GM21786 (cell line): ENCODE measurements at regions not wholly inside any gene's neighbourhood (a gene's known extent, or its start where the extent isn't known, plus 50 kb on each side); places are given as distances from the start of the nearest gene placed in this dataset.
"Not testable (repeated sequence)": the region's sequence is repeated elsewhere in the genome, so short reads cannot be mapped to it uniquely, and the experiment has no call there.

Experiments
- ATAC-seq: cut with Tn5 transposase; IDR thresholded peaks from one replicate; pipeline ENCODE4 v1.9.1; 2021; ENCODE audit not compliant: unreplicated experiment

DNA sequence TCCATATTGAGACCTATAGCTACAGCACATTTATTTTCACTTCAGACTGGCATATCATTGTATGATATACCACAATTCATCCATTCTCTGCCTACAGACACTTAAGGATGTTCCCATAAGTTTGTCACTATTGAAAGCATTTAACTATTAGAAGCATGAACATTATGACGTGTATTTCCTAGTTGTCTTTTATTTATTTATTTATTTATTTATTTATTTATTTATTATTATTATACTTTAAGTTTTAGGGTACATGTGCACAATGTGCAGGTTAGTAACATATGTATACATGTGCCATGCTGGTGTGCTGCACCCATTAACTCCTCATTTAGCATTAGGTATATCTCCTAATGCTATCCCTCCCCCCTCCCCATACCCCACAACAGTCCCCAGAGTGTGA is 448.0 kb downstream of the TMEM232 start:
- not testable (repeated sequence) for ATAC-seq

DNA sequence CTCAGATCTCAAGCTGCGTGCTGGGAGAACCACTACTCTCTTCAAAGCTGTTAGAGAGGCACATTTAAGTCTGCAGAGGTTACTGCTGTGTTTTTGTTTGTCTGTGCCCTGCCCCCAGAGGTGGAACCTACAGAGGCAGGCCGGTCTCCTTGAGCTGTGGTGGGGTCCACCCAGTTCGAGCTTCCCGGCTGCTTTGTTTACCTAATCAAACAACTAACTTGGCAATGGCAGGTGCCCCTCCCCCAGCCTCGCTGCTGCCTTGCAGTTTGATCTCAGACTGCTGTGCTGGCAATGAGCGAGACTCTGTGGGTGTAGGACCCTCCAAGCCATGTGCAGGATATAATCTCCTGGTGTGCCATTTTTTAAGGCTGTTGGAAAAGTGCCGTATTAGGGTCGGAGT is 442.4 kb downstream of the TMEM232 start:
- ATAC-seq, result not testable (repeated sequence)

DNA sequence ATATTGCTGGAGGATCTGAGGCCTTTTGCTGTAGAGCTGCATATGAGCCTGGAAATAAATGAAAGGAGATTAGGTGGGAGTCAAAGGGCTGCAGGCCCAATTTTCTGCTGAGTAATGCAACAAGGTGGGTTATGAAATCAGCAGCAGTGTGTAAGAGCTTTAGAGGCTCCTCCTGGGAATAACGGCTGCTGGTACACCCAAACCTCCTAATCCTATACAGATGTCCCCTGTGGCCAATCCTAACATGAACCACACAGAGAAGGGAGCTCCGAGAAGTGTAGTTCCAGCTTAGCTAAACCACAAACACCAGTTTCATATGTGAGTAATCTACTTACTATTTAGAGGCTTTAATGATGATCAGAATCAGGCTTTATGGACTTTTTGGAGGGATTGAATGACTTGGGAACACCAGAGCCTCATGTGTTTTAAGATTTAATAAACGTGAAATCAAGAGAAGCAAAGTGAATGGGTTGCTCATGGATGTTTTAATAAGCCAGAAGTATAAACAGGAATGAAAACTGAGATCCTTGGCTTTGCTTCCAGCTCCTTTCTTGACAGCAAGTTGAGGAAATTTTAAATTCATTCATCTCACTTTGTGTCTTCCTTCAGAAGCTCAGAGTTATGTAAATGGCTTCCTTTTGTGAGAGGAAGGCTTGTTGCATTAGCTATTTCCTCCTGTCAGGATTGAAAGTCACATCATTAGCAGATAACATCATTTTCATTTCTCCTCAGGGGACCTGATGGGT is 437.5 kb downstream of the TMEM232 start:
- no peak for ATAC-seq

DNA sequence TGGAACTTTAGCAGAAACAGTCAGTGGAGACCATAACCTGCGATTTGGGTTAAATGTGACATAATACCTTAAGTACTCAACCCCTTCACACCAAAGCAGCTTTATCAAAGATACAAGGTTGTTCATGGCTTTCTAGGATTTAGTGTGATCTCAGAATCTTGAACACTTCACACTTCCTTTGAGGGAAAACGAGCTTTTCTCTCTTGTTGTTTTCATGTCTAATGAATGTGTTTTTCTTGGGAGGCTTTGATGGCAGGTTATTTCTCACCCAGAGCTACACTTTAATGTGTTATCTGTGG is 437.0 kb downstream of the TMEM232 start:
- no peak for ATAC-seq

DNA sequence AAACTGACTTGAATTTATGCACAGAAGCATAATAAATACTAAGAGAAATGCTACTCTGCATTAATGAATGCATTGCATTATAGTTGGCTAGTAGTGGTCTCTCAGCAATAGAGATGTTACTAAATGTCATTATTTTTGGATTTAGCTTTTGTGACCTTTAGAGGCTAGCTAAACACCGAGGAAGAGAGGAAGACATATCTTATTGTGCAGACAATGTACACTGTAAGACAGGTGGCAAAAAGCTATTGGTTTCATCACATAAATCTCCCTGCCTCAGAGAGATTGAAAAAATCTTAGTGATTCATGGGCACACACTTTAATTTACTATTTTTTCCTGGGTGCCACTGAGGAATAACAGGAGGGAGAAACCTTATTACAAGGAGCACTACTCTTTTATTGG is 435.9 kb downstream of the TMEM232 start:
- no peak for ATAC-seq

DNA sequence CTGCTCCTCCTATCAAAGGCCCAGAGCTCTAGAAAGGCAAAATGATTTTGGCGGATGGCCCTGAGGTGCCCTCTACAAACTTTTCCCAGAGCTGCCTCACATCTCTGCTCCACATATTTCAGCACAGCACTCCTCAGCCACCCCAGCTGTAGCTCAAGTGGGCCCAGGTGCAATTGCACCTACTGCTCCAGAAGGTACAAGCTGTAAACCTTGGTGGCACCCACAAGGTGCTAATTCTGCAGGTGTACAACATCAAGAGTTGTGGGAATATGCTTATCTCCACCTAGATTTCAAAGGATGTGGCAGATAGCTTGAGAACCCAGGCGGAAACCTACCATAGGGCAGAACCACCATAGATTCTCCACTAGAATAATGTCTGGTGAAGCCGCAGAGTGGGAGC is 432.2 kb downstream of the TMEM232 start:
- ATAC-seq, result no peak

DNA sequence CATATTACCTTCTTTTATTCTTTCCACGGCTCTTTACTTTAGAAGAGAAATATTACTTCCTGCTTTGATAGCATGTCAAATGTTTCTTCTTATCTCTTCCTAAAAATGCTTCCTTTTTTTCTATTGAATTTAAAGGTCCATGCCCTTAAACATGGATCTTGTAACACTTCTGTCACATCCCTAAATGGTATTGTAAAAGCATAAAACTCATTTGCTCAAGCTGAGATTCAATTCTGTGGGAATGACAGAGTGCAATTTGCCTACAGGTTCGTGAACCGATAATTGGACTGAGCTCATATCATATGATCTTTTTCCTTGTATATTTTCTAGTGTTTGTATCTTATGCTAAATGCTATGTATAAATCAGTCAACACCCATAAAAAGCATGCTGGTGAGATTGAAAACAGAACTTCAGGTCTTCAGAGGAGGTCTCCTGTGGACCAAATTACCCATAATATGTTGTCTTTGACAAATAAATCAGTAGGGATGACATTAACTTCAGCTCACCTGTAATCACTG is 429.3 kb downstream of the TMEM232 start:
- no peak for ATAC-seq

DNA sequence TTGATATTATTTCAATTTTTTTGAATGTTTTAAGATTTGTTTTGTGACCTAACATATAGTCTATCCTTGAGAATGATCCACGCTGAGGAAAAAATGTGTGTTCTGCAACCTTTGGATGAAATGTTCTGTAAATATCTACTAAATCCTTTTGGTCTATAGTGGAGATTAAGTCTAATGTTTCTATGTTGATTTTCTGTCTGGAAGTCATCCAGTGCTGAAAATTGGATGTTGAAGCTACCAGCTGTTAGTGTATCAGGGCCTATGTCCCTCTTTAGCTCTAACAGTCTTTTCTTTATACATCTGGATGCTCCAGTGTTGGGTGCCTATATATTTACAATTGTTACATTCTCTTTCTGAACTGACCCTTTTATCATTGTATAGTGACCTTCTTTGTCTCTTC is 422.3 kb downstream of the TMEM232 start:
- ATAC-seq, result no peak

DNA sequence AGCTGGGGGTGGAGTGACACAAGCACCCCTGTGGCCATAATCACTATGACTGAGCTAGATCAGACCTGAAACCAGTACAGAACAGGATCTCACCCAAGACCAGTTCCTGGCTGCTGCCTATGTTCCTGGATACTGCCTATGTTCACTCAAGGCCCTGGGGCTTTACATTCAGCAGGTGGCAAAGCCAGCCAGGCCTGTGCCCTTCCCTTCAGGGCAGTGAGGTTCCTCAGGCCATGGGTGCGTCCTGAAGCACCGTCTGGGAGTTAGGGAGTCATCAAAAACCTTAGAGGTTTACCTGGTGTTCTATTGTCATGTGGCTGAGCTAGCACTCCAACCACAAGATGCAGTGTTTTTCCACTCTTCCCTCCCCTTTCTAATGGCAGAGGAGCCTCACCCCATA is 419.8 kb downstream of the TMEM232 start:
- ATAC-seq, result no peak

DNA sequence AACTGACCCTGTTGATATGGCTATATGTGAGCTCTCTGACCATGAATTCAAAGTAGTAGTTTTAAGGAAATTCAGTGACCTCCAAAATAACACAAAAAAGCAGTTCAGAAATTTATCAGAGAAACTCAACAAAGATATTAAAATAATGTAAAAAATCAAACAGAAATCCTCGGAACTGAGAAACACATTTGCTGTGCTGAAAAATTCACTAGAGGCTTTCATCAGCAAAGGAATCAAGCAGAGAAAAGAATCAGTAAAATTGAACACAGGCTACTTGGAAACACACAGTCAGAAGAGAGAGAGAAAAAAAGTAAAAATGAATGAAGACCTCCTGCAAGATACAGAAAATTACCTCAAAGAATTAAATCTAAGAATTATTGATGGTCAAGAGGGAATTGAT is 417.2 kb downstream of the TMEM232 start:
- no peak for ATAC-seq

DNA sequence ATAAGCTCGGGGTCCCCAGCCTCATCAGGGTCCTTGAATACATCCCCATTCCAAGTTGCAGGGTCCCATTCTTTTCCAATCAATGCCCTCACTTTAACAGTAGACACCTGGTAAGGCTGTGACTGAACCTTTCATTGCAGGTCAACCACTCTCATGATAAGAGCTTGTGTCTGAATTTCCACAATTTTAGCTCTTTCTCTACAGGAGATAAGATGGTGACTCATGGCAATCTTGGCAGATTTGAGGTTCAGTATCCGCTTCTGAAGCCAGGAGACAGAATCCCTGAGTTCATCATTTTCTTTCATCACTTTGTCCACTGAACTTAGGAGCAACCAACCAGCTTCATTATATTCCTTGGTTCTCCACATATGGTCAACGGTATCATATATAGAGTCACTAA is 409.9 kb downstream of the TMEM232 start:
- ATAC-seq, result not testable (repeated sequence)

DNA sequence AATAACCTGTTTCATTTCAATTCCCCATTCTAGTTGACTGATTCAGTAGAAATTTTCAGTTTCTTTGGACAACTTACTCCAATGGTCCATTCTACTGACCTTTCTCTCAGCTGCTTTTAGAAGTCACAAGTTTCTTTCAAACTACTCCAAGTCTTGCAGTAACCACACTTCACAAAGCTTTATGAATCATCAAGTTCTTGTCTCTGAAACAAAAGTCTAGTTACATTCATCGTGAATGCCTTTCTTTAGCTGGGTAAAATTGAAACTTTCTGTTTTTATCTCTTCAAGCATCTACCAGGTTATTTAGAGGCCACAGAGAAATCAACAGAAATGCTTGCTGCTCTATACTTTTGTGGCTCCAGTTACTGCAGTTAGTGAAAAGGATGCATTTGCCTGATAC is 405.4 kb downstream of the TMEM232 start:
- peak; percentile 55 for ATAC-seq

DNA sequence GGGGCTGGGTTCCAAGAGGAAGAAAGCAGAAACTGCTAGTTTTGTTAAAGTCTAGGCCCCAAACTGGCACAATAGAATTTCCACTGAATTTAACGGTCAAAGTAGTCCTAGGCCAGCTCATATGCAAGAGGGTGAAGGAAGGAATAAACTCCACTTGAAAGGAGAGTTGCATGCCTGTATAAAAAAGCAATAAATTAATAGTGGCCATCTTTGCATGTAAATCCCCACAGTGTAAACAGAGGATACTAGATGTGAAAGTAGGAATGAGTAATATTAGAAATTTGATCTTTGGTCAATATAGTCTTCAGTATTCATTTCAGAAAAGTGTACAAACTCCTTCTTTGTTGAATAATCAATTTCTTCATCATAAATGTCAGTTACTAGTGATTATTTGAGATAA is 403.1 kb downstream of the TMEM232 start:
- ATAC-seq, result no peak

DNA sequence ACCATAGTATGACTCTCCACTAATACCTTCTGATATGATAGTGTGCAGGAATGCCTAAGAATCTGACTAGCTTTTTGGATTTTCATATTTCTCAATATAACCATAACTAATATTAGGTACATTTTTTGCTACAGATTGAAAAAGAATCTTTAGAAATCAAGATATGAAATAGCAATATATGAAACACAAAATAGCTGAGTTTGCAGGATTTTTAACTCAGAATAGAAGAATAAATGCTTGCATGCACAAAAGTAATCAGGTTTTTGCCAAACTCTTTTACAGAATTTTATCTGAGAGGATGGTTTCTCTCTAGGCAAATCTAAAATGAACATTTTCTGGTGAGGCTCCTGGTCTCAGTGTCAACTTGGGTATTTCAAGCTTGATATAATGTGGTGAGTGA is 402.6 kb downstream of the TMEM232 start:
- no peak for ATAC-seq

DNA sequence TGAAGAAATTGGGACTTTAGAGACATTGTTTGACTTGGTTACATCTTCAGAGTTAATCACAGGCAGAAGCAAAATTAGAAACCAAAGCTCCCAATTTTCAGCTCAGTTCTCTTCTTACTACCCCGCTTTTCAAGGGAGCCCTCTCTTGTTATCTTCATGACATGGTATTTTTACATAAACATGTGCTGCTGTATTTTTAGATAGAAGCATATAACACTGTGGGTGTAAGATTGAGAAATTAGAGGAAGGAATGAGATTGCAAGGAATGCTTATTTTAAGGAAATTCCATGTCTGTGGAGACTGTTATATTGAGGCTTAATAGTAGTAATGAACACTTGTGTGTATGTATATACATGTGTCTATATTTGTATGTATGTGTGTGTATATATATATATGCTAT is 401.6 kb downstream of the TMEM232 start:
- ATAC-seq, result no peak

DNA sequence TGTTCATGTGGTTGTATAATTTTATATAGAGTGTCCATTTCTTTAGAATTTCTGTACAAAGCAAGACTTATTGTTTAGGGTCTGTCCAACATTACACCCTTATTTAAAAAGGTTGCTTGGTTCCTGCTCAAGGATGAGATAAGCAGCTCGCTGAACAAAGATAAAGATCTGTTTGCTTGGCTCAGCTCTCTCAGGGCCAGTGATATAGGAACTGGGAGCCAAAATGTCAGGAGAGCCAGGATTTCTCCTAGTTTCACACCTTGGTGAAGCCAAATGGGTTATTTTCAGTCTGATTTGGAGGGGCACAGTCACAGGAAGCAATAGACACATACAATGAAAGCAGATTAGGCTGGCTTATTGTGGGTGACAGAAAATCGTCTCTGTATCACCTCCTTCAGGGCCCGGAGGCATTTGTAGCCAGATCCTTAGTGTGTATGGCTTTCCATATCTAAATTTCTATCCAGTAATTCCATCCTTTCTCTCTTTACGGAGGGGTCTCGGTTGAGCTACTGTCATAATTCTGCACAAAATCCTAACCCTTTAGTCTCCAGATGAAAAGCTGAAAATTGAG is 396.4 kb downstream of the TMEM232 start:
- no peak for ATAC-seq

DNA sequence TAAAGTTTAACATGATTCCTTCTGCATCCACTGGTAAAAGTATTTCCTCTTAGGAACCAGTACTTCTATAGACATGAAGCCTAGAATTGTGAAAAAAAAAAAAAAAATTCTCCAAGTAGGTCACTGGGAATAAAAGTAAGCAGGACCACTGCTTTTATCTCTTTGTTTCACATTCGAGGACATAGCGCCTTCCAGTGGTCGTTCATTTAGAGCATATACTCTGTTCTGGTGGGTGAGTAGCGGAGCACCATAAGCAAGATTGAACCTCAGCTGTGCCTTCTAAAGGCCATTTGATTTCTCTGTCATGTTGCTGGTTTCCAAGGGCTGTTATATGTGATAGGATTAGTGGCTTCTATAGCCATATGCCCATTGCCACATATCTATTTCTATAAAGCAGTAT is 393.1 kb downstream of the TMEM232 start:
- ATAC-seq, result no peak

DNA sequence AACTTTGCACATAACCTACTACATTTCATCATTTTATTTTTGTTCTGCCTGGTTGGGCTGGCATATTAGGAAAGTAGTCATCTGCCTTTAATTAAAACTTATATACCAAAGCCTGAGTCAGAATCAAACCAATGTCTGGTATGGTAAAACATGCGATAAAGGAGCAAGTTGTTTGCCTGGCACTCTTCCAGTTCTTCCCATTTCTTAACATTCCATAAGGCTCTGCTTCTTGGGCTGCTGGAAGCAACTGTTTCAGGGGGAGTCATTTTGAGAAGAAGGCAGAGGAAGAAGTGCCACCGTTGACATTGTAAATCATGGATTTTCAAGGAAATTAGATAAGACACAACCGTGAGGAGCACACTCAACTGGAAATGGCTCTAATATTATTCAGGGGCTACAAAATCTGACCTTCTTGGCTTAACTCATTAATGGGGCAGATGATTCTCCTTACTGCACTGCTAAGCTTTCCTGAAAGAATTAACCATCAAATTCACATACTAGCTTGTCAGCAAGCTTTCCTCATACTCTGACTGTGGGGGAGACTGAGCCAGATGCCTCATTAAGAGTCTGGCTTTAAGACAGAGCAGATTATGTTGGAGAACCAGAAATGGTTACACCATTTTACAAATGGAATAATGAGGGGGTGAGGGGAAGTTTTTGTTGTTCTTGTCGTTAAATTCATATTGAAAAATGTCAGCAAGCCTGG is 391.0 kb downstream of the TMEM232 start:
- ATAC-seq, result no peak

DNA sequence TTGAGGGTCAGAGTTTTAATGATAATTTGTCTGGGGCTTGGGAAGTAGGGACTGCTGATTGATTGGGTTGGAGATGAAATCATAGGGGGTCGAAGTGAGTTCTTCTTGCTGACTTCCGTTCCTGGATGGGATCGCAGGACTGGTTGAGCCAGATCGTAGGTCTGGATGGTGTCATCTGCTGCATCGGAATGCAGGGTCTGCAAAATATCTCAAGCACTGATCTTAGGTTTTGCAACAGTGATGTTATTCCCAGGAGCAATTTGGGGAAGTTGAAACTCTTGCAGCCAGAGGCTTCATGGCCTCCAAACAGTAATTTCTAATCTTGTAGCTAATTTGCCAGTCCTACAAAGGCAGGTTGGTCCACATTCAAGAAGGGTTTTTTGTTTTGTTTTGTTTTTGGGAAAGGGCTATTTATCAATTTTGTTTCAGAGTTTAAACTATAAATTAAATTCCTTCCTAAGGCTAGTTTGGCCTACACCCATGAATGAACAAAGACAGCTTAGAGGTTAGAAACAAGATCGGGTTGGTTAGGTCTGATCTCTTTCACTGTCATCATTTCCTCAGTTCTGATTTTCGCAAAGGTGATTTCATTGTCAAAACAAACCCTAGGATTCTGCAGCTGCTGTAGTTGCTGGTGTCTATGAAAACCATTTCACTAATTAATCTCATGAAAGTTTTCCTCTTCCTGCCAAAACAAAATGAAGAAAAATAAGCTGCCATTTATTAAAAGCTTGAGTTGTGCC is 388.0 kb downstream of the TMEM232 start:
- ATAC-seq, result no peak

DNA sequence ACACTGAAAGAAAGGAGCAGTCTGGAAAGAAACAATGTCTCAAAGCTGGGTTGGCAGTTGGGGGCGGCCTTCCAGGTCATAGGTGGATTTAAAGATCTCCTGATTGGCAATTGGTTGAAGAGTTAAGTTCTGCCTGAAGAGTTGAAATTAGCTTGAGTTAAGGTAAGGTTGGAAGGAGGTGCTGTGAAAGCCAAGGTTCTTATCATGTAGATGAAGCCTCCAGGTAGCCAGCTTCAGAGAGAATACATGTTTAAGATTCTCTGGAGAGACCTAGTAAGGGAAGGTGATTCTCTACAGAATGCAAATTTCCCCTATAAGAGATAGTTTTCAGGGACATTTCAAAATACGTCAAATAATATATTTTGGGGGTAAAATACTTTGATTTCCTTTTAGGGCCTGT is 387.1 kb downstream of the TMEM232 start:
- ATAC-seq, result no peak

DNA sequence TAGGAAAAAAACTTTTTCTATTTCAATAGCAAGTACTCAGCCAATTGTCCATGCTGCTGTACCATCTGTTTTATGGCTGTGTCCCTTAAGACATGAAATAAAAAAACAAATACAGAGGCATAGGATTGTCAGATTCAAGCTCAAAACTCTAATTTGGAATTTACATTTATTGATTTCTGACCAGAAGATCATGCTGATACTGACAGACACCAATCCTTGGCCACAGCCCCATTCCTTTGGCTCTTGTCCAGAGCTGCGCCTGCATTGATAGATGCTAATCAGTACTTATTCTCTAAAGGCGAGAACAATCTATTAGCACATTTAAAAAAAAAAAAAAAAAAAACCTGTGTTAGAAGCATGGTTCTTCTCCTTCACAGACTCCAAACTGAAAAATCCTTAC is 384.6 kb downstream of the TMEM232 start:
- ATAC-seq, result no peak

DNA sequence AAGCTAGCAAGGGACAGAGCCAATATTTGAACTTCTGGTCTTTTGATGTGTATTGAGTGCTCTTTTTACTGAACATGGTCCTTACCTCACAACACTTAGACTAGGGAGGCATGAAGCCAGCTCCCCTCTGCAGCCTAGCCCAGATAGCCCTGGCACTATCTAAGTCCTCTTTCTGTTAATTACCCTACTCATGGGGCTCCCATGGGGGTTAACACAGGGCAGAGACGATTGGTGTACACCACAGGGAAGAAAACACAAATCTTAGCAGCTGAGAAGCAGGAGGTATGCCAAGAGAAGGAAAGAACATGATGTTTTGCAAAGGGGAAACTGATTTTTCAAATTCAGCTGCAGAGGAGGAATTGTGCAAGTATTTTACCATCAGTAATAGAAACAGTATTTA is 383.8 kb downstream of the TMEM232 start:
- no peak for ATAC-seq
